ENCODE measurements at regions not wholly inside any gene's neighbourhood (a gene's known extent, or its start where the extent isn't known, plus 50 kb on each side); places are given as distances from the start of the nearest gene placed in this dataset.

DNA sequence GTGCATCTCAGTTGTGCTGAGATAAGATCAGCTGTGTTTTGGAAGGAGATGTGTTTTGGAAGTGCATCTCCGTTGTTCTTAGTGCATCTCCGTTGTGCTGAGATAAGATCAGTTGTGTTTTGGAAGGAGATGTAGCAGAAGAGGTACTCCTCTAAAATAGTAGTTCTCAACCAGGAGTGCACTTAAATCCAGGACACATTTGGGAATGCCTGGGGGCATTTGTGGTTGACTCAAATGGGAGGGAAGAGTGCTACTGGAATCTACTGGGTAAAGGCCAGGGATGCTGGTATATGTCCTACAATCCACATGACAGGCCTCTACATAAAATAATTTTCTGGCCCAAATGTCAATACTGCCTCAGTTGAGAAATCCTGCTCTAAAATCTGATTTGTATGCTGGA lies 70.8 kb upstream of the CHRDL1 start:
- no peaks in the 10 kb centered on the region for H3K27me3 ChIP-seq (replicated peaks in 1 of 2; ENCODE audit: control insufficient read depth in 2 of 2, insufficient read depth in 2 of 2, low read length in 1 of 2)
- H3K36me3 ChIP-seq (ENCODE audit: control insufficient read depth in 2 of 2, insufficient read depth in 2 of 2, low read length in 1 of 2): no peaks in the 10 kb centered on the region
- H4K20me1 ChIP-seq (ENCODE audit: control insufficient read depth, insufficient read depth): no peaks in the 10 kb centered on the region
- no peak overlapping the region for H3K9ac ChIP-seq (ENCODE audit: control insufficient read depth, insufficient read depth, low read length)
- WGBS (ENCODE audit: insufficient coverage, insufficient replicate concordance, low lambda C conversion rate, missing lambda C conversion rate): 0% methylated on average over 2 of the region's 2 CpGs
- no peaks in the 10 kb centered on the region for H3K4me1 ChIP-seq (ENCODE audit: control insufficient read depth, insufficient read depth, low read length)
- BruUV-seq (replicated peaks): no TSS peak
- ChIA-PET POLR2A (no interaction called here), RAD21 (ENCODE audit: unreplicated experiment) (no interaction called here), SMC1A (ENCODE audit: uncharacterized antibody, unreplicated experiment) (no interaction called here), CTCF (no interaction called here)
- DNase-seq (ENCODE audit: low read depth, low spot score) (no peak), ATAC-seq (no peak), FAIRE-seq (no peak)
- H2AFZ ChIP-seq (ENCODE audit: control insufficient read depth, low read depth, low read length): no peak overlapping the region
- H3K27ac ChIP-seq (ENCODE audit: control insufficient read depth, insufficient read depth): no peak overlapping the region
- H3K79me2 ChIP-seq (ENCODE audit: control insufficient read depth, insufficient read depth, low read length): no peaks in the 10 kb centered on the region
- no peak overlapping the region for H3K4me3 ChIP-seq
- in situ Hi-C loops (cut with MboI) (no loop called here), intact Hi-C loops (cut with micrococcal nuclease; ENCODE audit: unreplicated experiment) (no loop called here)
- H3K4me2 ChIP-seq (ENCODE audit: control insufficient read depth, insufficient read depth): no peak overlapping the region
- H3K9me3 ChIP-seq (replicated peaks; ENCODE audit: control insufficient read depth, insufficient read depth, low read length): no peaks in the 10 kb centered on the region
- TF ChIP-seq CREM (IDR thresholded peaks at IDR 0.05; ENCODE audit: low read depth): no peak
- TF ChIP-seq SPI1 (IDR thresholded peaks at IDR 0.05; ENCODE audit: borderline replicate concordance, insufficient read depth, low read depth, low read length): no peak
- TF ChIP-seq KDM1A (IDR thresholded peaks at IDR 0.05; ENCODE audit: borderline replicate concordance): no peak
- TF ChIP-seq, protein P1, sequence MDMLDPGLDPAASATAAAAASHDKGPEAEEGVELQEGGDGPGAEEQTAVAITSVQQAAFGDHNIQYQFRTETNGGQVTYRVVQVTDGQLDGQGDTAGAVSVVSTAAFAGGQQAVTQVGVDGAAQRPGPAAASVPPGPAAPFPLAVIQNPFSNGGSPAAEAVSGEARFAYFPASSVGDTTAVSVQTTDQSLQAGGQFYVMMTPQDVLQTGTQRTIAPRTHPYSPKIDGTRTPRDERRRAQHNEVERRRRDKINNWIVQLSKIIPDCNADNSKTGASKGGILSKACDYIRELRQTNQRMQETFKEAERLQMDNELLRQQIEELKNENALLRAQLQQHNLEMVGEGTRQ (IDR thresholded peaks at IDR 0.05; ENCODE audit: borderline replicate concordance, low read depth, low read length): no peak
- no peak for TF ChIP-seq SRF (IDR thresholded peaks at IDR 0.05; ENCODE audit: low read depth in 2 of 2, low read length in 2 of 2)
- TF ChIP-seq, protein P2, sequence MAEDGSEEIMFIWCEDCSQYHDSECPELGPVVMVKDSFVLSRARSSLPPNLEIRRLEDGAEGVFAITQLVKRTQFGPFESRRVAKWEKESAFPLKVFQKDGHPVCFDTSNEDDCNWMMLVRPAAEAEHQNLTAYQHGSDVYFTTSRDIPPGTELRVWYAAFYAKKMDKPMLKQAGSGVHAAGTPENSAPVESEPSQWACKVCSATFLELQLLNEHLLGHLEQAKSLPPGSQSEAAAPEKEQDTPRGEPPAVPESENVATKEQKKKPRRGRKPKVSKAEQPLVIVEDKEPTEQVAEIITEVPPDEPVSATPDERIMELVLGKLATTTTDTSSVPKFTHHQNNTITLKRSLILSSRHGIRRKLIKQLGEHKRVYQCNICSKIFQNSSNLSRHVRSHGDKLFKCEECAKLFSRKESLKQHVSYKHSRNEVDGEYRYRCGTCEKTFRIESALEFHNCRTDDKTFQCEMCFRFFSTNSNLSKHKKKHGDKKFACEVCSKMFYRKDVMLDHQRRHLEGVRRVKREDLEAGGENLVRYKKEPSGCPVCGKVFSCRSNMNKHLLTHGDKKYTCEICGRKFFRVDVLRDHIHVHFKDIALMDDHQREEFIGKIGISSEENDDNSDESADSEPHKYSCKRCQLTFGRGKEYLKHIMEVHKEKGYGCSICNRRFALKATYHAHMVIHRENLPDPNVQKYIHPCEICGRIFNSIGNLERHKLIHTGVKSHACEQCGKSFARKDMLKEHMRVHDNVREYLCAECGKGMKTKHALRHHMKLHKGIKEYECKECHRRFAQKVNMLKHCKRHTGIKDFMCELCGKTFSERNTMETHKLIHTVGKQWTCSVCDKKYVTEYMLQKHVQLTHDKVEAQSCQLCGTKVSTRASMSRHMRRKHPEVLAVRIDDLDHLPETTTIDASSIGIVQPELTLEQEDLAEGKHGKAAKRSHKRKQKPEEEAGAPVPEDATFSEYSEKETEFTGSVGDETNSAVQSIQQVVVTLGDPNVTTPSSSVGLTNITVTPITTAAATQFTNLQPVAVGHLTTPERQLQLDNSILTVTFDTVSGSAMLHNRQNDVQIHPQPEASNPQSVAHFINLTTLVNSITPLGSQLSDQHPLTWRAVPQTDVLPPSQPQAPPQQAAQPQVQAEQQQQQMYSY (CRISPR knock-in tag; IDR thresholded peaks at IDR 0.05): no peak
- no peak for TF ChIP-seq NBN (IDR thresholded peaks at IDR 0.05)
- no peak for TF ChIP-seq POLR2AphosphoS2 (IDR thresholded peaks at IDR 0.05; ENCODE audit: low read depth, low read length)
- no peak for TF ChIP-seq KLF5 (IDR thresholded peaks at IDR 0.05; ENCODE audit: partially characterized antibody)
- TF ChIP-seq BMI1 (IDR thresholded peaks at IDR 0.05; ENCODE audit: borderline replicate concordance): no peak
- TF ChIP-seq SMAD1 (IDR thresholded peaks at IDR 0.05; ENCODE audit: low read depth, partially characterized antibody): no peak
